ENCODE measurements at regions not wholly inside any gene's neighbourhood (a gene's known extent, or its start where the extent isn't known, plus 50 kb on each side); places are given as distances from the start of the nearest gene placed in this dataset.
"Not testable (repeated sequence)": the region's sequence is repeated elsewhere in the genome, so short reads cannot be mapped to it uniquely, and the experiment has no call there.

GRCh38 chr7:23887660-23888059 lies 177.6 kb downstream of the STK31 start:
- DNase-seq (ENCODE audit: low spot score): no peak
- intact Hi-C loops (cut with DNase I): loop anchor here in 1 of 2 donors (10.0 kb wide), 1 partner anchor 473 kb away; no protein-coding TSS in a partner anchor

- intact Hi-C loops (cut with DNase I): loop anchor here in 1 of 2 donors (10.0 kb wide), 1 partner anchor 474 kb away; no protein-coding TSS in a partner anchor
- no peak for DNase-seq (ENCODE audit: low spot score)
Observed at GRCh38 chr7:23888958-23889357, 178.9 kb downstream of the STK31 start.

DNA sequence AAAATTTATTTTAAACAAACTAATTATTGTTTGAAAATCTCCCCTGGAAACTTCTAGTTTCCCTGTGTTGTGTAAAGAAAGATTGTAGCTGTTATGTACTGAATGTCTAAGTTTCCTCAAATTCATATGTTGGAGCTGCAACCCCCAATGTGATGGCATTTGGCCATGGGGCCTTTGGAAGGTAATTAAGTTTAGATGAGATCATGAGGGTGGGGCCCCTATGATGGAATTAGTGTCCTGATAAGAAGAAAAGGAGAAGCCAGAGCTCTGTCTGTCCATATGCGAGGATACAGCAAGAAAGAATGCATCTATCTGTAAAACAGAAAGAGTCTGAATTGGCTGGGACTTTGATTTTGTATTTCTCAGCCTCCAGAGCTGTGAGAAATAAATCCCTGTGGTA lies 179.5 kb downstream of the STK31 start:
- intact Hi-C loops (cut with DNase I): loop anchor here in 1 of 2 donors (10.0 kb wide), 1 partner anchor 475 kb away; no protein-coding TSS in a partner anchor
- no peak for DNase-seq (ENCODE audit: low spot score)

DNA sequence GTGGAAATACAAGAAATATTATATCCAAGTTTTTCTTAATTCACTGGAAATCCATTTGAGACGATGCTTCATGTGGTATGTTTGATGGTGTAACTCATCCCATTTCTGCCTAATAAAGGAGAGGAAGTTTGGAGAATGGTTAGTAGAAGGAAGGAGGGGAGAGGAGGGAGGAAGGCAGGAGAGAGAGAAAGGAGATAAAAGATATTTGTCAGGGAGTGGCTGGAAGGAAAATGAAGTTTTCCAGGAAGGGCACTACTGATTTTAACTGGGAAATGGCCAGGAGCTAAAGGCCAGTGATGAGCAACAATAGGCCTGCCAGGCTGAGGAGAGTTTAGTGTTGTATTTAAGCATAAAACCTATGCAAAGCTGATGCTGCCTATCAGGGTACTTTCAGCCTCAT lies 182.0 kb downstream of the STK31 start:
- intact Hi-C loops (cut with DNase I): no loop called here
- DNase-seq (ENCODE audit: low spot score): no peak

GRCh38 chr7:23893176-23893941 lies 183.3 kb downstream of the STK31 start:
- no peak for DNase-seq (ENCODE audit: low spot score)
- intact Hi-C loops (cut with DNase I): no loop called here

DNA sequence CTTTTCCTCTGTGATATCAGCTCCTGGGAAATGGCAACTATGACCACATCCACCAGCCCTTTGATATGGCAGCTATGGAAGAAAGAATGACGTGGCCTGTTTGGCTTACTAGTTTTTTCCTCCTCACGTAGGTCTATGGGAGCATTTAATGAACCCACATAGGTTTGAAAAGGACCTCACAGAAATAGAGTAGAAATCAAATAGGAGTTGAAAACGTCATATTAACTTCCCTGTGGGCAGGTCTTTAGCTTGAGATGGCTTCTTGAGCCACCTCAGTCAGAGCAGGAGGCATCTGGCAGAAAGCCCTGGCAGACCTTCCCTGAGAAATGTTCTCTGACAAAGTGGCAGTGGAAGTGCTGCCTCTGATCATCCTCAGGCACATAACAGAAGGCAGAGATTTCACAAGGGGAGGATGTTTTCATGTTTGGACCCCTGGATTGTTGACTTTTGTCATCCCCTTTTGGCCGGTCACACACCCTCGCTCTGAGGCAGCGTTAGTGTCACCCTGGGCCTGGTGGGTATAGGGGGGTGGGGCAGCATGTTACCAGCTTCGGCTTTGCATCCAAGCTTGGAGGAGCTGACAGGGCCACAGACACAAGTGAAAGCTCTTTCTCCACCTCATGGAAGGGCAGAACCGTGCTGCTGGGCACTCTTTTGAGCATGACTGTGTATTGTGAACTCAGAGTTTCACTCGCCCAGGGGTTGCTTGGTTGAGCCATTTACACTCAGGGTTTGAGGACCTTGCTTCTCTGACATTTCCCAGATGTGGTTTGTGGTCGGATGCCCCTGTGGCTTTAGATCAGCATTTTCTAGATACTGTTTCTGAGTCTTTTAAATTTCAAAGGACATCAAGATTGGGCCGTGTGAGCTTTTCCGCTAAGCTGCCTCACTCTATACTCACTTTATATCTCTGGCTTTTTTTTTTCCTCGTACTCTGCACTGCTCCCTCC lies 184.2 kb downstream of the STK31 start:
- intact Hi-C loops (cut with DNase I): no loop called here

DNA sequence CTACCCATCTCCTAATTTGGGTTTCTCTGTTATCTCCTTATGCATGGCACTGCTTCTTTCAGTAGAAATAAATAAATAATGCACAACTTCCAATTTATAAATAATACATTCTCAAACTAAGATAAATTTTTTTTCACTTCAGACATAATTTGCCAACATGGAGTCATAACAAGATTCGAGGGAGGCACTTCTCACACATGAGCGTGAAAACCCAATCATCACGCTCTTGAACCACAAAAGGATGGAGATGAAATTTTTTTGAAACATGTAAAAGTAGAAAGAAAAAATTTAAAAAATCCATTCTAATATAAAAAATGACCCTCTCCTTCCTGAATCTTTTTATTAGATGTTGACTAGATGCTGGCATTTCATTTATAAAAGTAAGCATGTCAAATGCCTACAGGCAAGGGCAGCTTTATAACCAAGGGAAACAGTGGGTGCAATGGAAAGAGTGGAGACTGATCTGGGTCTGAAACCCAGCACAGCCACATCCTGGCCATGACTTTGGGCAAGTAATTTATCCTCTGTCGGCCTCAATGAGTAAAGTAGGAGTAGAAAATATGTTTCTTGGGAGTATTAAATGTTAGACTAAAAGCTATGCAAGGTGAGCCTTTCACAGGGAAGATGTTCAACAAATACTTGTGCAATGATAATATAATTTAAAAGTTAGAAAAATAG lies 185.0 kb downstream of the STK31 start:
- no peak for DNase-seq (ENCODE audit: low spot score)

More for the DNA sequence above, 184.2 kb downstream of the STK31 start:
- DNase-seq (ENCODE audit: low spot score): no peak

DNA sequence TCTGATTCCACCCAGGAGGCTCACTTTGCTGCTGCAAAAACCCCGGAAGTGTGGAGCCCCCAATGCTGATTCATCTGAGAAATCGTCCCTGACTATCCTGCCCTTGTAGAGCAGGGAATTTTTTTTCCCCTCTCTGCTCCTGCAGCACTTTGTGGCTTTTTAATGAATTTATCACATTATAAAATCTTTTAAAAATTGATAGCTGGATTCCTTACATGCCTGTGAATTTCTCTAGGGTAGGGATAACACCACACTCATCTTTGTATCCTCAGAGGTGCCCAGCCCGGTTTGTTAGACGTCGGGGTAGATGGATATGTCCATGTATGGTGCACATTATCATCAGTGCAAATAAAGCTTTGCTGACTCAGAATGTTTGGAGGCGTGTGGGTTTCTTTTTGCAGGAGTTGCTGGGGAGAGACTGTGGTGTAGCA lies 185.7 kb downstream of the STK31 start:
- intact Hi-C loops (cut with DNase I): no loop called here
- DNase-seq (ENCODE audit: low spot score): no peak

More for the DNA sequence above, 185.0 kb downstream of the STK31 start:
- intact Hi-C loops (cut with DNase I): no loop called here

GRCh38 chr7:23898619-23899018 lies 188.6 kb downstream of the STK31 start:
- no peak for DNase-seq (ENCODE audit: low spot score)
- intact Hi-C loops (cut with DNase I): no loop called here

GRCh38 chr7:23904901-23905300 lies 194.9 kb downstream of the STK31 start:
- intact Hi-C loops (cut with DNase I); DNase-seq (ENCODE audit: low spot score): not testable (repeated sequence)

DNA sequence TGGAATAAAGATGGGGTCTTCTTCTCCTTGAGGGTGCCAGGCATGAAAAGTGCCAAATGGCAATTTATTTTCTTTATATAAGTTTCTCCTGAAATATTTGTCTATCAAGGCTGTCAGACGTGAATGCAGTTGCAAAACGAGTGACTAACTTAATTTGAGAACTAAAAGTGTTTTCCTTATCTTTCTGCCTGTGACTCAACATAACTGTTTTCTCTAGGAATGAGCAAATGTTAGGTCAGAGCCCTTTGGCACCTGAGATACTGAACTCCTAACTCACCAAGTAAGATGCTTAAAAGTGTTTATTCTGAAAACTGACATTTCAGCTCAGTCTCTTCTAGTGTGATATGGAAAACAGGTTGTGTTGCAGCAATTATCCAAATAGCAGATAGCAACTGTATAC lies 197.0 kb downstream of the STK31 start:
- intact Hi-C loops (cut with DNase I): no loop called here
- no peak for DNase-seq (ENCODE audit: low spot score)

DNA sequence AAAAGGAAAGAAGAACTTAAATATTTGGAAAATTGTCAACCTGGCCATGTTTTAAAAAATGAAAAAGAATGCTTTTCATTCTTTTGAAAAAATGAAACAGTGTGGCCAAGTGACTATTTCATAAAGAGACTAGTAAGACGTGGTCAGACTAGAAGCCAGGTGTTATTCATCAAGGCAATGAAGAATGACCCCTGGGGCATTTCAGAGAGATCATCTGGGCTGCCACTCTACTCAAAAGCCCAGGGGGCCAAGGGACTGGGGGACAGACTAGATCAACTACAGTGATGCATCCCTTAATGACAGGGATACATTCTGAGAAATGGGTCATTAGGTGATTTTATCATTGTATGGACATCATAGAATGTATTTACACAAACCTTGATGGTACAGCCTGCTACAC lies 199.4 kb downstream of the STK31 start:
- intact Hi-C loops (cut with DNase I): no loop called here

DNA sequence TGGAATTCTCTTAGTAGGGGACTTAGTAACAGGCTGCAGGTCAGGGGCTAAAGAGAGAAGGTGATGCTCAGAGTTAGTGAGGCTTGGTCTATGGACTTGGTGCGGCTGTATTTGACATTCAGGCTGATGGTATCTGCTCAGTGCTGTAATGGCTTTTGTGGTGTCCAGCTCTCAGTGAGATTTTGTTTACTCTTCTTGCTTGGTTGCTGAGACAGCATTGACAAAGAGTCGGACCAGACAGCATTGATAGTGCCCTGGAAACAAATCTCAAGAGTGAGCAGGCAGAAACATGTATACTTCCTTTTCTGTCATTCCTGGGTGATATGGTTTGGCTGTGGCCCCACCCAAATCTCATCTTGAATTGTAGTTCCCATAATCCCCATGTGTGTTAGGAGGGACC lies 202.0 kb downstream of the STK31 start:
- intact Hi-C loops (cut with DNase I): no loop called here
- no peak for DNase-seq (ENCODE audit: low spot score)

More for the DNA sequence above, 199.4 kb downstream of the STK31 start:
- DNase-seq (ENCODE audit: low spot score): no peak

DNA sequence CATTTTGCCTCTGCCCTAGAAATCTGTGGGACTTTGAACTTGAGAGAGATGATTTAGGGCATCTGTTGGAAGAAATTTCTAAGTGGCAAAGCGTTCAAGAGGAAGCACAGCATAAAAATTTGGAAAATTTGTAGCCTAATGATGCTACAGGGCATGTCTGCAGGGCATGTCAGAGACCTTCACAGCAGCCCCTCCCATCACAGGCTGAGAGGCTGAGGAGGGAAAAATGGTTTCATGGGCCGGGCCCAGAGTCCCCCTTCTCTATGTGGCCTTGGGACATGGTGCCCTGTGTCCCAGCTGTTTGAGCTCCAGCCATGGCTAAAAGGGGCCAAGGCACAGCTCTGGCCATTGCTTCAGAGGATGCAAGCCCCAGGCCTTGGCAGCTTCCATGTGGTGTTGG lies 203.0 kb downstream of the STK31 start:
- intact Hi-C loops (cut with DNase I): no loop called here
- no peak for DNase-seq (ENCODE audit: low spot score)

DNA sequence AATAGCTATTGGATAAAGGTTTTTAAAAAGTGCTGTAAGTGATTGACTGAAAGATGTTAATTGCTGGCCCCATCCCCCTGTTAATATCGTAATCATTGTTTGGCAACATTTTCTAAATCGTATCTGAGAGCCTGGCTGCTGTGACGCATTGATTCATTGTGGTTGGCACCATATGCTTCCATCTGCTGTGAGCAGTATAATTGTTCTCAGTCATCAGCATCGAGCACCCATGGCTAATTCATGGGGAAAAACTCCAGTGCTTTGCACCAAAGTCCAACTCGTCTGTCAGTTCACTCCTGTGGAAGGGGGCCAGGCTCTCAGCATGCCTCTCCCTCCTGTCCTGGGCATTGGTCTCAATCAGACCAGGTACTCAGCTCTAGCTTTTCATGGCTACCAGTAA lies 205.2 kb downstream of the STK31 start:
- intact Hi-C loops (cut with DNase I): no loop called here
- no peak for DNase-seq (ENCODE audit: low spot score)

DNA sequence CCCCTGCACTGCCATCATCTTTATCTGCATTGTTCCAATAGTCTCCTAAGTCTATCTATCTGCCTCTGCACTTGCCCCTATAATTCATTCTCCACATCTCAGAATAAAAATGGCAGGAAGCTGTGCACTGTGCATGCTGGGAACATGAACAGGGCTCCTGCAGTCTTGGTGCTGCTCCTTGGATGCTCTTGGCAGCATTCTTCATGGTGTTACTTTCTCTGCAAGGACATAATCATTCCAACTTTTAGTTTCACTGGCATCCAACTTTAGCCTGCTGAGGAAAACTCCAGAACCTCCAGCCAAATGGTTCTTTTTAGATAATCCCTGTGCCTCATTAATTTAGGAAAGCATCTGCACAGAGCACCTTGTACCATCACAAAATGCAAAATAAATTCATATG lies 208.3 kb downstream of the STK31 start:
- intact Hi-C loops (cut with DNase I): no loop called here
- no peak for DNase-seq (ENCODE audit: low spot score)

- intact Hi-C loops (cut with DNase I): no loop called here
- DNase-seq (ENCODE audit: low spot score): no peak
Observed at GRCh38 chr7:23918856-23919255, 208.8 kb downstream of the STK31 start.

- no peak for DNase-seq (ENCODE audit: low spot score)
- intact Hi-C loops (cut with DNase I): no loop called here
Observed at GRCh38 chr7:23925088-23925487, 215.1 kb downstream of the STK31 start.

- no peak for DNase-seq (ENCODE audit: low spot score)
- intact Hi-C loops (cut with DNase I): no loop called here
Observed at GRCh38 chr7:23927709-23928417, 217.8 kb downstream of the STK31 start.

Measured in posterior vena cava (tissue), 2 donors.